H1 (cell line): ENCODE measurements at regions not wholly inside any gene's neighbourhood (a gene's known extent, or its start where the extent isn't known, plus 50 kb on each side); places are given as distances from the start of the nearest gene placed in this dataset.

Source experiments
- ASH2L ChIP-seq: fragments of 200-600, 300-600 bp; sonication (generic); IDR thresholded peaks from one replicate; pipeline ENCODE4 v1.7.1; 2017; ENCODE audit warnings: low read length
- BCL11A ChIP-seq, 2 experiments: IDR thresholded peaks; one replicate each; pipeline ENCODE4 v1.6.1; 2011; ENCODE audit warnings: low read depth in 2 of 2, low read length in 2 of 2, mild to moderate bottlenecking in 2 of 2
- CBX5 ChIP-seq: fragments of 300-800, 300-1000 bp; sonication (generic); IDR thresholded peaks from 2 replicates; pipeline ENCODE4 v1.7.1; 2016; ENCODE audit warnings: antibody characterized with exemption, low read length, low read depth
- EGR1 ChIP-seq: IDR thresholded peaks from 2 replicates; pipeline ENCODE4 v1.6.1; 2011; ENCODE audit warnings: low read depth, low read length, borderline replicate concordance
- NRF1 ChIP-seq: IDR thresholded peaks from 2 replicates; pipeline ENCODE4 v1.6.1; 2011; ENCODE audit warnings: mild to moderate bottlenecking, low read depth, low read length, improper control_type of control experiment
- SRF ChIP-seq: IDR thresholded peaks from 2 replicates; pipeline ENCODE4 v1.6.1; 2011; ENCODE audit warnings: mild to moderate bottlenecking, low read depth, low read length, moderate library complexity
- TBP ChIP-seq: IDR thresholded peaks from 2 replicates; pipeline ENCODE4 v1.6.1; 2011; ENCODE audit warnings: low read depth, low read length, improper control_type of control experiment
- TEAD4 ChIP-seq: IDR thresholded peaks from 2 replicates; pipeline ENCODE4 v1.6.1; 2012; ENCODE audit warnings: low read depth, low read length, inconsistent platforms, mixed read lengths
- ZNF274 ChIP-seq: IDR thresholded peaks from 2 replicates; pipeline ENCODE4 v1.7.0; 2012; ENCODE audit warnings: low read length, borderline replicate concordance; ENCODE audit errors: extremely low read depth
- TF ChIP-seq, protein P1 (sequence below): fragments of 300-600 bp; sonication (generic); IDR thresholded peaks from 2 replicates; pipeline ENCODE4 v1.7.1; 2012; ENCODE audit warnings: low read length, moderate library complexity, mild to moderate bottlenecking, inconsistent platforms; ENCODE audit not compliant: insufficient replicate concordance
- TF ChIP-seq, protein P2 (sequence below), 3 experiments: IDR thresholded peaks; 1 replicate in 2 of 3; 2 replicates in 1 of 3; pipeline versions ENCODE4 v1.5.1 to v1.6.1; 2011; ENCODE audit warnings: low read length in 3 of 3, mild to moderate bottlenecking in 3 of 3, inconsistent platforms in 2 of 3, low read depth in 1 of 3, moderate library complexity in 1 of 3; ENCODE audit not compliant: insufficient read depth in 1 of 3; ENCODE audit errors: control extremely low read depth in 1 of 3

DNA sequence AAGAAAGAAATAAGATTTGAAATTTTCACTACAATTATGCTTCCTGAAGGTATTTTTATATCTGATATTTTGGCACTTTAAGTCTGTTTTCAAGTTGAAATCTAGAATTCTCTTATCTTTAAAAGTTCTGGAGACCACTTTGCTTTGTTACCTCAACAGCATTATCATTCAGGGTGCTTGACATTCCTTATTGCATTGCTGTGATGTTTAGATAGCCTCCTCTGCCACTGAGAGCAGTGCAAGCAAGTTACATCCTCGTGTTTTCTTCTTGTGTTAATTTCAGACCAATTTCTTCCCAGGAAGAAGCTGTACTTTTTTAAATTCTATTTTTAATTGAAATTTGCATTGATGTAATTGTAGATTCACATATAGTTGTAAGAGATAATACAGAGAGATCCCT is 333.9 kb upstream of the KIRREL3 start (continued):
- TF ChIP-seq, protein P1, sequence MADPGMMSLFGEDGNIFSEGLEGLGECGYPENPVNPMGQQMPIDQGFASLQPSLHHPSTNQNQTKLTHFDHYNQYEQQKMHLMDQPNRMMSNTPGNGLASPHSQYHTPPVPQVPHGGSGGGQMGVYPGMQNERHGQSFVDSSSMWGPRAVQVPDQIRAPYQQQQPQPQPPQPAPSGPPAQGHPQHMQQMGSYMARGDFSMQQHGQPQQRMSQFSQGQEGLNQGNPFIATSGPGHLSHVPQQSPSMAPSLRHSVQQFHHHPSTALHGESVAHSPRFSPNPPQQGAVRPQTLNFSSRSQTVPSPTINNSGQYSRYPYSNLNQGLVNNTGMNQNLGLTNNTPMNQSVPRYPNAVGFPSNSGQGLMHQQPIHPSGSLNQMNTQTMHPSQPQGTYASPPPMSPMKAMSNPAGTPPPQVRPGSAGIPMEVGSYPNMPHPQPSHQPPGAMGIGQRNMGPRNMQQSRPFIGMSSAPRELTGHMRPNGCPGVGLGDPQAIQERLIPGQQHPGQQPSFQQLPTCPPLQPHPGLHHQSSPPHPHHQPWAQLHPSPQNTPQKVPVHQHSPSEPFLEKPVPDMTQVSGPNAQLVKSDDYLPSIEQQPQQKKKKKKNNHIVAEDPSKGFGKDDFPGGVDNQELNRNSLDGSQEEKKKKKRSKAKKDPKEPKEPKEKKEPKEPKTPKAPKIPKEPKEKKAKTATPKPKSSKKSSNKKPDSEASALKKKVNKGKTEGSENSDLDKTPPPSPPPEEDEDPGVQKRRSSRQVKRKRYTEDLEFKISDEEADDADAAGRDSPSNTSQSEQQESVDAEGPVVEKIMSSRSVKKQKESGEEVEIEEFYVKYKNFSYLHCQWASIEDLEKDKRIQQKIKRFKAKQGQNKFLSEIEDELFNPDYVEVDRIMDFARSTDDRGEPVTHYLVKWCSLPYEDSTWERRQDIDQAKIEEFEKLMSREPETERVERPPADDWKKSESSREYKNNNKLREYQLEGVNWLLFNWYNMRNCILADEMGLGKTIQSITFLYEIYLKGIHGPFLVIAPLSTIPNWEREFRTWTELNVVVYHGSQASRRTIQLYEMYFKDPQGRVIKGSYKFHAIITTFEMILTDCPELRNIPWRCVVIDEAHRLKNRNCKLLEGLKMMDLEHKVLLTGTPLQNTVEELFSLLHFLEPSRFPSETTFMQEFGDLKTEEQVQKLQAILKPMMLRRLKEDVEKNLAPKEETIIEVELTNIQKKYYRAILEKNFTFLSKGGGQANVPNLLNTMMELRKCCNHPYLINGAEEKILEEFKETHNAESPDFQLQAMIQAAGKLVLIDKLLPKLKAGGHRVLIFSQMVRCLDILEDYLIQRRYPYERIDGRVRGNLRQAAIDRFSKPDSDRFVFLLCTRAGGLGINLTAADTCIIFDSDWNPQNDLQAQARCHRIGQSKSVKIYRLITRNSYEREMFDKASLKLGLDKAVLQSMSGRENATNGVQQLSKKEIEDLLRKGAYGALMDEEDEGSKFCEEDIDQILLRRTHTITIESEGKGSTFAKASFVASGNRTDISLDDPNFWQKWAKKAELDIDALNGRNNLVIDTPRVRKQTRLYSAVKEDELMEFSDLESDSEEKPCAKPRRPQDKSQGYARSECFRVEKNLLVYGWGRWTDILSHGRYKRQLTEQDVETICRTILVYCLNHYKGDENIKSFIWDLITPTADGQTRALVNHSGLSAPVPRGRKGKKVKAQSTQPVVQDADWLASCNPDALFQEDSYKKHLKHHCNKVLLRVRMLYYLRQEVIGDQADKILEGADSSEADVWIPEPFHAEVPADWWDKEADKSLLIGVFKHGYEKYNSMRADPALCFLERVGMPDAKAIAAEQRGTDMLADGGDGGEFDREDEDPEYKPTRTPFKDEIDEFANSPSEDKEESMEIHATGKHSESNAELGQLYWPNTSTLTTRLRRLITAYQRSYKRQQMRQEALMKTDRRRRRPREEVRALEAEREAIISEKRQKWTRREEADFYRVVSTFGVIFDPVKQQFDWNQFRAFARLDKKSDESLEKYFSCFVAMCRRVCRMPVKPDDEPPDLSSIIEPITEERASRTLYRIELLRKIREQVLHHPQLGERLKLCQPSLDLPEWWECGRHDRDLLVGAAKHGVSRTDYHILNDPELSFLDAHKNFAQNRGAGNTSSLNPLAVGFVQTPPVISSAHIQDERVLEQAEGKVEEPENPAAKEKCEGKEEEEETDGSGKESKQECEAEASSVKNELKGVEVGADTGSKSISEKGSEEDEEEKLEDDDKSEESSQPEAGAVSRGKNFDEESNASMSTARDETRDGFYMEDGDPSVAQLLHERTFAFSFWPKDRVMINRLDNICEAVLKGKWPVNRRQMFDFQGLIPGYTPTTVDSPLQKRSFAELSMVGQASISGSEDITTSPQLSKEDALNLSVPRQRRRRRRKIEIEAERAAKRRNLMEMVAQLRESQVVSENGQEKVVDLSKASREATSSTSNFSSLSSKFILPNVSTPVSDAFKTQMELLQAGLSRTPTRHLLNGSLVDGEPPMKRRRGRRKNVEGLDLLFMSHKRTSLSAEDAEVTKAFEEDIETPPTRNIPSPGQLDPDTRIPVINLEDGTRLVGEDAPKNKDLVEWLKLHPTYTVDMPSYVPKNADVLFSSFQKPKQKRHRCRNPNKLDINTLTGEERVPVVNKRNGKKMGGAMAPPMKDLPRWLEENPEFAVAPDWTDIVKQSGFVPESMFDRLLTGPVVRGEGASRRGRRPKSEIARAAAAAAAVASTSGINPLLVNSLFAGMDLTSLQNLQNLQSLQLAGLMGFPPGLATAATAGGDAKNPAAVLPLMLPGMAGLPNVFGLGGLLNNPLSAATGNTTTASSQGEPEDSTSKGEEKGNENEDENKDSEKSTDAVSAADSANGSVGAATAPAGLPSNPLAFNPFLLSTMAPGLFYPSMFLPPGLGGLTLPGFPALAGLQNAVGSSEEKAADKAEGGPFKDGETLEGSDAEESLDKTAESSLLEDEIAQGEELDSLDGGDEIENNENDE: no peak
- TF ChIP-seq BCL11A (IDR thresholded peaks at IDR 0.05; ENCODE audit: low read depth in 2 of 2, low read length in 2 of 2) (no peak), TBP (no peak), SRF (no peak), EGR1 (no peak), ASH2L (no peak), ZNF274 (no peak), NRF1 (no peak), CBX5 (no peak), TEAD4 (no peak)
- TF ChIP-seq, protein P2, sequence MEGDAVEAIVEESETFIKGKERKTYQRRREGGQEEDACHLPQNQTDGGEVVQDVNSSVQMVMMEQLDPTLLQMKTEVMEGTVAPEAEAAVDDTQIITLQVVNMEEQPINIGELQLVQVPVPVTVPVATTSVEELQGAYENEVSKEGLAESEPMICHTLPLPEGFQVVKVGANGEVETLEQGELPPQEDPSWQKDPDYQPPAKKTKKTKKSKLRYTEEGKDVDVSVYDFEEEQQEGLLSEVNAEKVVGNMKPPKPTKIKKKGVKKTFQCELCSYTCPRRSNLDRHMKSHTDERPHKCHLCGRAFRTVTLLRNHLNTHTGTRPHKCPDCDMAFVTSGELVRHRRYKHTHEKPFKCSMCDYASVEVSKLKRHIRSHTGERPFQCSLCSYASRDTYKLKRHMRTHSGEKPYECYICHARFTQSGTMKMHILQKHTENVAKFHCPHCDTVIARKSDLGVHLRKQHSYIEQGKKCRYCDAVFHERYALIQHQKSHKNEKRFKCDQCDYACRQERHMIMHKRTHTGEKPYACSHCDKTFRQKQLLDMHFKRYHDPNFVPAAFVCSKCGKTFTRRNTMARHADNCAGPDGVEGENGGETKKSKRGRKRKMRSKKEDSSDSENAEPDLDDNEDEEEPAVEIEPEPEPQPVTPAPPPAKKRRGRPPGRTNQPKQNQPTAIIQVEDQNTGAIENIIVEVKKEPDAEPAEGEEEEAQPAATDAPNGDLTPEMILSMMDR (IDR thresholded peaks at IDR 0.05; ENCODE audit: control extremely low read depth in 1 of 3, insufficient read depth in 1 of 3, low read depth in 1 of 3, low read length in 3 of 3): no peak
